Forelimb muscle (tissue), 1 donor: ENCODE measurements at regions not wholly inside any gene's neighbourhood (a gene's known extent, or its start where the extent isn't known, plus 50 kb on each side); places are given as distances from the start of the nearest gene placed in this dataset.

Source experiments
- DNase-seq: peaks from one replicate; pipeline ENCODE4 v3.0.0-alpha.2; 2013; ENCODE audit warnings: low read depth

DNA sequence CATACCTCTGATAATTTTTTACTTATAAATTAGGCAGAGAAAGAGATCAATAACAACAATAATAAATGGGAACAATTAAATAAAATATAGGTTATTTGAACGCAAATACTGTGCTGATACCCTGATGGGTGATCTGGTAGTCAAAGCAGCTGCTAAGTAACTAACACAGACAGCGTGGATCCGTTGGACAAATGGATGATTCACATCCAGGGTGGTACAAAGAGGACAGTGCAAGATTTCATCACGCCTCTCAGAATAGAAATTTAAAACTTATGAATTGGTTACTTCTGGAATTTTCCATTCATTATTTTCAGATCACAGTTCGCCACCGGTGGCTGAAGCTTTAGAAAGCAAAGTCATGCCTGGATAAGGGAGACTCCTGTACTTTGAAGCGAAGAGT, 1066.0 kb upstream of the ADGRL3 start:
- no peak for DNase-seq

DNA sequence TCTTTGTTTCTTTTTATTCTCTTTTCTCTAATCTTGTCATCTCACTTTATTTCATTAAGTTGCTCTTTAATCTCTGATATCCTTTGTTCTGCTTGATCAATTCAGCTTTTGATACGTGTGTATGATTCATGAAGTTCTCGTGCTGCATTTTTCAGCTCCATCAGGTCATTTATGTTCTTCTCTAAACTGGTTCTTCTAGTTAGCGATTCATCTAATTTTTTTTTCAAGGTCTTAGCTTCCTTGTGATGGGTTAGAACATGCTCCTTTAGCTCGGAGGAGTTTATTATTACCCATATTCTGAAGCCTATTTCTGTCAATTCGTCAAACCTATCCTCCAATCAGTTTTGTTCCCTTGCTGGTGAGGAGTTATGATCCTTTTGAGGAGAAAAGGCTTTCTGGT, 1045.0 kb upstream of the ADGRL3 start:
- DNase-seq: no peak

GRCh38 chr4:60173103-60173502, 1027.0 kb upstream of the ADGRL3 start:
- DNase-seq: no peak

GRCh38 chr4:60173718-60174117, 1026.4 kb upstream of the ADGRL3 start:
- DNase-seq: no peak

DNA sequence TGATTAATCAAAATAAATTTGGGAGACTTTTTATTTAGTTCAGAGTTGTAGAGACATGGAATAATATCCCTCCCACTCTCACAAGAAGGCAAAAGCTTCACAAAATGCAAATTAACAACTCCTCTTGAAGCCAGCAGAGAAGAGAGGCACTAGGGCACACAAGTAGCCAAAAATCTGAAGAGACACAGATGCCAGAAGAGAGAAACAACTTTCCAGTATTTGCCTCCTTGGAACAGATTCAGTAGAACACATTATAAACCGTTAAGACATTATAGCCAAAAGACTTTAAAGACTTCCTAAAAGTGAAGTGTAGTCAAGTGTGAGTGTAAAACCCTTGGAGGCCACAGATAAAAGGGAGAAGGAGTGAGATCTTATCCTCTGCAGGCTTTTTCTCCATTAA, 1024.9 kb upstream of the ADGRL3 start:
- no peak for DNase-seq

- no peak for DNase-seq
These were observed 1012.7 kb upstream of the ADGRL3 start for GRCh38 chr4:60187428-60187827.

DNA sequence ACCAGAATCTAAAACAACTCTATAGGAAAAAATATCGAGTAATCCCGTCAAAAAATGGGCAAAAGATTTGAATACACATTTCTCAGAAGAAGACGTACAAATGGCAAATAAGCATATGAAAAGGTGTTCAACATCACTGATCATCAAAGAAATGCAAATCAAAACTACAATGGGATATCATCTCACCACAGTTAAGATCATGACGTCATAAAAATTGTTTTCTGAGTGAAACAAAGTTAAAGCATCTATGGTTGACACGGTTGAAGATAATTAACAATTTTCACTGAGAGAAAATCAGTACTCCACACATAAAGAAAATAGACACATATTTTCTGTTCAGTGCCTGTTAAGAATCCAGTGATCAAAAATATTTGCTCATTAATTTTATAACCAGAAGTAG, 1010.8 kb upstream of the ADGRL3 start:
- DNase-seq: no peak

DNA sequence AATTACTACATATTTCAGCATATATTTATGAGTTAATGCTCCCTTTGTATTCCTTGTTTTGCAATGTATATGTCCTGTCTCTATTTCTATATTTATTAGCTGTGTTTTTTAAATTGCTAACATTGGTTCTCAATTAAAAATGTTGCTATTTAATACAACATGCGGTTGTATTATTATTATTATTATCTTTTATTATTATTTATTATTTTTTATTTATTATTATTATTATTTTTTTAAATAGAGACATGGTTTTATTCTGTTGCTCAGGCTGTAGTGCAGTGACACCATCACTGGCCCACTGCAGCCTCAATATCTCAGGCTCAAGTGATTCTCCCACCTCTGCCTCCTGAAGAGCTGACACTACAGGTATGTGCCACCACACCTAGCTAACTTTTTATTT, 1005.9 kb upstream of the ADGRL3 start:
- no peak for DNase-seq

DNA sequence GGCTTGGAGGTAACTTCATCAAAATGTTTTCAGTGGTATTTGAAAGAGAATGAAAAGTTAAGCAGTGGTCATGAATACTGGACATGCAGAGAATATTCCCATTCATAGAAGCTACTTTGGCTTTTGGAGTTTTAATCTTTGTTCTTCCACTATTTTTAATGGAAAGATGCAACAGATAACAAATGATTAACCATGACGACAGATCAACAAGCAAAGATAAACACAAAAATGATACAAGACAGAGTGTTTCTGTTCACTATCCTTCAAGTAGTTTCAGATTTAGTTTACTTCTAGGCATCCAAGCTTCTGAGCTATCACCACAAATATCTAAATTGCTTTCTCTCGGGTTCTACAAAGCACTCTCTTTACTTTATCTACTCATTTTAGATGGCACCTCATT, 1004.9 kb upstream of the ADGRL3 start:
- no peak for DNase-seq

DNA sequence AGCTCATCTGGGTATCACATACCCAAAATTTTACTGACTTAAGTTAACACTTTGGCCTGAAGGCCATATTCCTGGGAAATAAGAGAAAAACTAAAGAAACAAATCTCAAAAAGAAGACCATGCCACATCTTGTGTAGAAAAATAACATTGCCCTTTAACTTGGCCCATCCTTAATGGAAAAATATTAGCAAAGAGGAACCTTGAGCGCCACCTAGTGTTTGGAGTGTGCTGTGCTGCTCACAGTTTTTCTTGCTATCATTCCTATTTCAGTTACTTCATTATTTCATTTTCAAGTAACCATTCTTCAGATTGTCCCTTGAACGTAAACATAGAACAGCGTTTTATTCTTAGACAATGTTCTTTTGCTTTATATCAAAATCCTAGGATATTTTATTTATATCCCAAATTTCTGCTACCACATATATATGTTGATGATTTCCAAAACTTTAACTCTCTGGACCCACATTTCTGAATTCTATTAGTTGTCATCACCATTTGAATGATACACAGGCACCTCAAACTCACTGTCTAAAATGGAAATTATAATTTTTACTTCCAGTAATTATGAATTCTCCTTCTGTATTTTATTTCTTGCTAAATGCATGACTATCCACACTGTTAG, 999.0 kb upstream of the ADGRL3 start:
- DNase-seq: peak; percentile 29

GRCh38 chr4:60209588-60209987, 990.5 kb upstream of the ADGRL3 start:
- no peak for DNase-seq

DNA sequence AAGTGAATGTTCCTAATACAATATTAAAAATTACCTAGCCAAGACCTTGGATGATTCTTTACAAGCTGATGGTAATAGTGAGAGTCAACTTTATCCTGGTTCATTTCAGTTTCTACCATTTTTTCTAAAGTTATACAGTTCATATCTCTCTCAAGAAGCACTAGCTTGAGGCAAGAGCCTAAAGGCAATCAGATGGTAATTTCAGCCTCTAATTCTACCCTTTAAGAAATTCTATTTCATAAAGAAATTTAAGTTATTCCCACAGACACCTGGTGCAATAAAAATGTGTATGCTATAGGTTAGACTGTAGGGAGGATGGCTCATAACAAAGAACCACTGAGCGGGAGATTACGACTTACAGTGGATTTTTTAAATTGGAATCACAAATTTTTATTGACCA, 984.2 kb upstream of the ADGRL3 start:
- DNase-seq: no peak

DNA sequence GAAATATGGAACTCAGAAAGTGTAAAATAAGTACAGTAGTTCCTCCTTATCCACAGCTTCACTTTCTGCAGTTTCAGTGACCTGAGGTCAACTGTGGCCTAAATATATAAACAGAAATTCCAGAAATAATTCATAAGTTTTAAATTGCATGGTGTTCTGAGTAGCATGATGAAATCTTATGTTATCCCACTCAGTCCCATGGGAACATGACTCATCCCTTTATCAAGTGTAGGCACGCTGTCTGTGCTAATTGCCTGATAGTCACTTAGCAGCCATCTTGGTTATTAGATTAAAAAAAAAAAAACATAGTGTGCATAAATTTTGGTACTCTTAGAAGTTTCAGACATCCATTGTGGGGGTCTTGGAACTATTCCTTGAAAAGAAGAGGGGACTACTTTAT, 983.4 kb upstream of the ADGRL3 start:
- DNase-seq: no peak

DNA sequence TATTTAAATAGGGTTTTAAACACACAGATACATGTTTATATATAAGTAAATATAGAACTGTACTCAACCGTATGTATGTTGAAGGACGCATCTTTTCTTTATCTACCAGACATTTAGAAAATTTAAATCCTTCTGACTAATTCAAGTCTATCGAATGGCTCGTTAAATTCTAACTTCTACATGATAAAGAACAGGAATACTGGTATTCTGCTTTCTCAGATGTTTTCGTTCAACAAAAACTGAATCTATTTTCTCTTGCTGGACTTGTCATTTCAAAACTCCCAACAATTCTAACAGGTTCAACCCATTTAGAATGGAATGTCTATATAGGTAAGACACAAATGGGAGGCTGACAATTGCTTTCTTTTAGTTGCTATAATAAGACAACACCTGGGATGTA, 978.3 kb upstream of the ADGRL3 start:
- DNase-seq: no peak

DNA sequence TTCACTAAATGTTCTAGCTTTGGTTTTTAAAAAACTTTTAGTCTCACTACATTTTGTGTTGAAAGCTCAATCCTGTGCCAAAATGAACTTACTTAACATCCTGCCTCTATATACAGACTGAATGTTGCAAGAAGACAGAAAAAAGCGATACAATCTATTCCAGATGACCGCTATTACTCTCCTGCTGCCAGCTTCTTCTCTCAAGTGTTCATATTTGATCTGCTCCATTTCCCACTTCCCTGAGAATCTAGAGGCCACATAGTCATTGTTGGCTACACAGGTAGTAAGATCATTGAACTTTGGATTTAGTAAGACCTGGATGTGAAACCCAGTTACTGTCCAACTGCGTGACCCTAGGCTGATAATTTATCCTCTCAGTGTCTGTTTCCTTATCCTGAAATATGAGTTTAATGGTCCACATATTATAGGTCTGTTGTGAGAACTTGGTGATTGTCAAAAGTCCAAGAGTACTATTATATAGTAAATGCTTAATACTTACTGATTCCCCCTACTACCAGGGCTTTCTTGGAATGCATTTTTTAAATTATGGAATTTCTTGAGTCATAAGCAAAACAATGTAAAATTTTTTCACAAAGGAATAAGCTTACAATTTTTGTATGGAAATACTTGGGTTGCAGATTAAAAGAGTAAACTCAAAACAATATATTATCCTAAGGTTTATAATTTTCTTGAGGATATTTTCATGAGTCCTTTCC, 976.8 kb upstream of the ADGRL3 start:
- DNase-seq: peak; percentile 65

DNA sequence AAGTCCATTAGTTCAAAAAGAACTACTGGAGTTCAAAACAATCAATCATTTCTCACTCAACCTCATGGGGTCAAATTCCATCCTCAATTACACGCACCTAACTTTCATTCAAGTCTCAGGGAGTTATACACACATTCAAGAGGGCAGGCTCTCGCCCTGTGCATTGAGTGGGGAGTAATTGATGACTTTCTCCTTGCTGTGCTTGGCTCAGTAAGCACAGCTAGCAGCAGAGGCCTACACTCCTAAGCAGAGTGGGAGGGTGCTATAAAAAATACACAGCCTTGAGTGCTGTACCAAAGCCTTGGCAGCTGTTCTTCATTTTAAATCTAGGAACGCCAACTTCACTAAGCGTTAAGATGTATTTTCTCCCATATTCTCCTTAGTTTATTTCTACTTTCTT, 958.3 kb upstream of the ADGRL3 start:
- DNase-seq: no peak

- DNase-seq: no peak
These were observed 950.3 kb upstream of the ADGRL3 start for GRCh38 chr4:60249784-60250183.

- DNase-seq: no peak
These were observed 949.5 kb upstream of the ADGRL3 start for GRCh38 chr4:60250657-60251056.

DNA sequence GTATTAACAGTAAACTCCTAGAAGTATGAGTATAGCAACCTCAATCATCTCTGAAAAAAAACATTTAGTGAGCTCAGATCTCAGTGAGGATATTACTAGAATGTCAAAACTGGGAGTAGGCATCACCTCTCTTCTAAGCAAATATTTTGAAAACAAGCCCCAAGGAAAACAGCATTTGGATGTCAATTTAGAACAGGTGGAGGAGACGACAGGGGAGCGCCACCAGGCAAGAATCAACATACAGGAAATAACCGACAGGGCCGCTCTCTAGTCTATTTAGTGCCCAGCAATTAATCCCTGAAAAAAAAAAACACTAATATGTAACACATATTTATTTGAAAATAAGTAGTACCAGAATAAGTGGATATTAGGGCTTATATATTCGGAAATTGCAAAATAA, 940.3 kb upstream of the ADGRL3 start:
- no peak for DNase-seq

DNA sequence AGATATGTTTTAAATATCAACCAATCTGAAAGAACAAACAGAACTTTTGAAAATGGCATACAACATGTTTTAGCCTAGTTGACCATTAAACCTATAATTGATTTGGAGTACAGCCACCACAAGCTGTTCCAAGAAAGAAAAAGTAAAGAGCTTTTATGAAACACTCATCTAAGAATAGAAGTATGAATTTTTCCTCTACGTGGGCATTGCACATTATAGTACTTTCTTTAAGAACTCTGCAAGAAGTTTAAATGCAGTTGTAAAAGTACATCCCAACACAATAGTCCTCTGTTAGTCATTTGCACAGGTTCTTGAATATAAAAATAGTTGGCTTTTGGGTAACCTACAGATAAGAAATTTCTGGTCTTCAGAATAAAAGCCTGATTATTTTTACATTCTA, 933.6 kb upstream of the ADGRL3 start:
- no peak for DNase-seq

GRCh38 chr4:60296386-60296785, 903.7 kb upstream of the ADGRL3 start:
- no peak for DNase-seq

DNA sequence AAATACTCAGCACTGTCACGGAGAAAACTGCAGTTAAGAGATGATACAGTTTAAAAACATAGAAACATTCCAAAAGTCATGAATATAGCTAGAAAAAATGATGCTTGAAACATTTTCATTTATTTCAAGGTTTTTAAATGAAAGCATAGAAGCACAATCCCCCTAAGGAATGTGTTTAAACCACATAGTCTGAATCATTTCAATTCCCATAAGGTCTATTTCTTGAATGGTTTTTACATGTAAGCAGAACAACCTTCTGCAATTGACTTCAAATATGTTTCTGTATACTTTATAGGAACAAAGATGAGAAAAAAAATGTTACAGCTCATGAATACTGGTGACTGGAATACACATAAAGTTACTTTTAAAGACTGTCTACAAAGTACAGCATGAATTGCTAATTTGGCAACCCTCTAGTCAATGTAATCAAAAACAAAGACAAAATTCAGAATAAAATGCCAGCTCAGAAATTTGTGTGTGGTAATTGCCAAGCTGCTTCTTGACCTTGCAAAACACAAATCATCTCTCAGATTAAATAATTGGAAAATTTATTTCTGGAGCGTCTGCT, 886.4 kb upstream of the ADGRL3 start:
- DNase-seq: no peak

DNA sequence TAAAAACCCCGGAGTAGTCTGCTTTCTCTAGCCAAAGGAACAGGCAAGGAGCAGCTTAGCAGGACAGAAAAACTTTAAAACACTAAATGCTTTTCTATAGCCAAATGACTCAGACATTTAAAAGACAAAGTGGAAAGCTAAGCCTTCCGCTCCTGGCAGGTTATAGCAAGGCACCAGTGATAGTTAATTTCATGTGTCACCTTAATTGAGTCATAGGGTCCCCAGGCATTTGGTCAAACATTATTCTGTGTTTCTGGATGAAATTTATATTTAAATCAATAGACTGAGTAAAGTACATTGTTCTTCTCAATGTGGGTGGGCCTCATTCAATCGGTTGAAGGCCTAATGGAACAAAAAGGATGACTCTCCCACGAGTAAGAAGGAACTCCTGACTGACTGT, 885.7 kb upstream of the ADGRL3 start:
- no peak for DNase-seq

DNA sequence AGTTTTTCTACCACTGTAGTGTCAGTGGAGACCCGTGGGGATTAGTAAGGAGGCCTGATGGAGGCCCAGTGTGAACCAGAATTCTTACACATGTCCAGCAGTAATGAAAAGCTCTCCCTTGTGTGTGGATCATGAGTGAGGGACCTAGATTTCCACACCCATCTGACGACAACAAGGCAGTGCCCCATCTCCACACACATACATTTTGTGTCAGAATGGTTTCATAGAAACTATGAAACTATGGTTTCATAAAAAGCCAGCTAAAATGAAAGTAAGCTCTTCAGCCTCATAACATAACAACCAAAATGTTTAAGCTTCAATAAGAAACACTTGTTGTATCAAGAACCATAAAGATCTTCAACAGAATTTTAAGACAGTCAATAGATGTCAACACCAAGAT, 884.5 kb upstream of the ADGRL3 start:
- DNase-seq: no peak
